ENCODE measurements at regions not wholly inside any gene's neighbourhood (a gene's known extent, or its start where the extent isn't known, plus 50 kb on each side); places are given as distances from the start of the nearest gene placed in this dataset.

GRCh38 chr4:11564021-11564420, 135.3 kb upstream of the HS3ST1 start:
- Histone ChIP-seq H3K36me3 (no peaks in the 10 kb centered on the region), H3K4me1 (no peaks in the 10 kb centered on the region), H3K27ac (no peak overlapping the region), H3K27me3 (no peaks in the 10 kb centered on the region), H3K4me3 (no peak overlapping the region), H3K9me3 (no peaks in the 10 kb centered on the region)
- intact Hi-C loops (cut with DNase I; ENCODE audit: low total_unique reads), result no loop called here
- no peak for DNase-seq
- TF ChIP-seq POLR2A (IDR thresholded peaks at IDR 0.05), result no peak

GRCh38 chr4:11549525-11549924, 120.8 kb upstream of the HS3ST1 start:
- Histone ChIP-seq H3K4me3 (no peak overlapping the region), H3K4me1 (no peaks in the 10 kb centered on the region), H3K9me3 (no peaks in the 10 kb centered on the region), H3K36me3 (no peaks in the 10 kb centered on the region), H3K27me3 (no peaks in the 10 kb centered on the region), H3K27ac (no peak overlapping the region)
- TF ChIP-seq POLR2A (IDR thresholded peaks at IDR 0.05) (no peak), CTCF (IDR thresholded peaks at IDR 0.05) (no peak)
- DNase-seq, result no peak
- intact Hi-C loops (cut with DNase I; ENCODE audit: low total_unique reads), result no loop called here

GRCh38 chr4:11548597-11549082, 119.9 kb upstream of the HS3ST1 start:
- H3K4me1 ChIP-seq, result no peaks in the 10 kb centered on the region
- TF ChIP-seq CTCF (IDR thresholded peaks at IDR 0.05), result no peak
- no peak for TF ChIP-seq POLR2A (IDR thresholded peaks at IDR 0.05)
- no peak overlapping the region for H3K4me3 ChIP-seq
- H3K27me3 ChIP-seq, result no peaks in the 10 kb centered on the region
- DNase-seq, result no peak
- intact Hi-C loops (cut with DNase I; ENCODE audit: low total_unique reads), result no loop called here
- H3K9me3 ChIP-seq, result no peaks in the 10 kb centered on the region
- H3K36me3 ChIP-seq, result no peaks in the 10 kb centered on the region
- no peak overlapping the region for H3K27ac ChIP-seq

- no peak for DNase-seq
- no peaks in the 10 kb centered on the region for H3K9me3 ChIP-seq
- H3K27me3 ChIP-seq, result no peaks in the 10 kb centered on the region
- H3K4me1 ChIP-seq, result no peaks in the 10 kb centered on the region
- no peaks in the 10 kb centered on the region for H3K36me3 ChIP-seq
- intact Hi-C loops (cut with DNase I; ENCODE audit: low total_unique reads), result no loop called here
- TF ChIP-seq CTCF (IDR thresholded peaks at IDR 0.05) (no peak), POLR2A (IDR thresholded peaks at IDR 0.05) (no peak)
- no peak overlapping the region for H3K4me3 ChIP-seq
- no peak overlapping the region for H3K27ac ChIP-seq
Measured at GRCh38 chr4:11546391-11547175, 117.9 kb upstream of the HS3ST1 start.

- Histone ChIP-seq H3K9me3 (no peaks in the 10 kb centered on the region), H3K4me1 (no peaks in the 10 kb centered on the region), H3K36me3 (no peaks in the 10 kb centered on the region), H3K27ac (no peak overlapping the region), H3K4me3 (no peak overlapping the region), H3K27me3 (no peaks in the 10 kb centered on the region)
- no peak for DNase-seq
- TF ChIP-seq CTCF (IDR thresholded peaks at IDR 0.05), result no peak
- TF ChIP-seq POLR2A (IDR thresholded peaks at IDR 0.05), result no peak
- intact Hi-C loops (cut with DNase I; ENCODE audit: low total_unique reads), result no loop called here
Measured at GRCh38 chr4:11545651-11546050, 117.0 kb upstream of the HS3ST1 start.
